ENCODE measurements at regions not wholly inside any gene's neighbourhood (a gene's known extent, or its start where the extent isn't known, plus 50 kb on each side); places are given as distances from the start of the nearest gene placed in this dataset.
"Not testable (repeated sequence)": the region's sequence is repeated elsewhere in the genome, so short reads cannot be mapped to it uniquely, and the experiment has no call there.

DNA sequence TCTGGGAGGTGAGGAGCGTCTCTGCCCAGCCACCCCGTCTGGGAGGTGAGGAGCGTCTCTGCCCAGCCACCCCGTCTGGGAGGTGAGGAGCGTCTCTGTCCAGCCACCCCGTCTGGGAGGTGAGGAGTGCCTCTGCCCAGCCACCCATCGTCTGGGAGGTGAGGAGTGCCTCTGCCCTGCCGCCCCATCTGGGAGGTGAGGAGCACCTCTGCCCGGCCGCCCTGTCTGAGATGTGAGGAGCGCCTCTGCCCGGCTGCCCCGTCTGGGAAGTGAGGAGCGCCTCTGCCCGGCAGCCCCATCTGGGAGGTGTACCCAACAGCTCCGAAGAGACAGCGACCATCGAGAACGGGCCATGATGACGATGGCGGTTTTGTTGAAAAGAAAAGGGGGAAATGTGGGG is 482.1 kb upstream of the GNPDA2 start:
- H3K36me3 ChIP-seq (ENCODE audit: control insufficient read depth, insufficient read depth, low read length); H3K4me1 ChIP-seq (ENCODE audit: control insufficient read depth, insufficient read depth, low read length); DNase-seq; H3K27ac ChIP-seq (ENCODE audit: low read length); H3K27me3 ChIP-seq (ENCODE audit: control insufficient read depth, insufficient read depth, low read length); H3K4me3 ChIP-seq (ENCODE audit: low read length); H3K9me3 ChIP-seq (replicated peaks; ENCODE audit: control insufficient read depth, low read depth, low read length): not testable (repeated sequence)
- 94% methylated on average over 15 of the region's 21 CpGs for WGBS (ENCODE audit: insufficient coverage)

DNA sequence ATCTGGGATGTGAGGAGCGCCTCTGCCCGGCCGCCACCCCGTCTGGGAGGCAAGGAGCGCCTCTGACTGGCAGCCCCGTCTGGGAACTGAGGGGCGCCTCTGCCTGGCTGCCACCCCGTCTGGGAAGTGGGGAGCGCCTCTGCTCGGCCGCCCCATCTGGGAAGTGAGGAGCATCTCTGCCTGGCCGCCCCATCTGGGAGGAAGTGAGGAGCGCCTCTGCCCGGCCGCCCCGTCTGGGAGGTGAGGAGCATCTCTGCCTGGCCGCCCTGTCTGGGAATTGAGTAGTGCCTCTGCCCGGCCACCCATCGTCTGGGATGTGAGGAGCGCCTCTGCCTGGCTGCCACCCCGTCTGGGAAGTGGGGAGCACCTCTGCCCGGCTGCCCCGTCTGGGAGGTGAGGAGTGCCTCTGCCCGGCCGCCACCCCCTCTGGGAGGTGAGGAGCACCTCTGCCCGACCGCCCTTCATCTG is 481.5 kb upstream of the GNPDA2 start:
- not testable (repeated sequence) for H3K4me1 ChIP-seq (ENCODE audit: control insufficient read depth, insufficient read depth, low read length); H3K9me3 ChIP-seq (replicated peaks; ENCODE audit: control insufficient read depth, low read depth, low read length); H3K27me3 ChIP-seq (ENCODE audit: control insufficient read depth, insufficient read depth, low read length); H3K36me3 ChIP-seq (ENCODE audit: control insufficient read depth, insufficient read depth, low read length); DNase-seq; H3K4me3 ChIP-seq (ENCODE audit: low read length); H3K27ac ChIP-seq (ENCODE audit: low read length)
- WGBS (ENCODE audit: insufficient coverage): 95% methylated on average over 23 of the region's 27 CpGs

DNA sequence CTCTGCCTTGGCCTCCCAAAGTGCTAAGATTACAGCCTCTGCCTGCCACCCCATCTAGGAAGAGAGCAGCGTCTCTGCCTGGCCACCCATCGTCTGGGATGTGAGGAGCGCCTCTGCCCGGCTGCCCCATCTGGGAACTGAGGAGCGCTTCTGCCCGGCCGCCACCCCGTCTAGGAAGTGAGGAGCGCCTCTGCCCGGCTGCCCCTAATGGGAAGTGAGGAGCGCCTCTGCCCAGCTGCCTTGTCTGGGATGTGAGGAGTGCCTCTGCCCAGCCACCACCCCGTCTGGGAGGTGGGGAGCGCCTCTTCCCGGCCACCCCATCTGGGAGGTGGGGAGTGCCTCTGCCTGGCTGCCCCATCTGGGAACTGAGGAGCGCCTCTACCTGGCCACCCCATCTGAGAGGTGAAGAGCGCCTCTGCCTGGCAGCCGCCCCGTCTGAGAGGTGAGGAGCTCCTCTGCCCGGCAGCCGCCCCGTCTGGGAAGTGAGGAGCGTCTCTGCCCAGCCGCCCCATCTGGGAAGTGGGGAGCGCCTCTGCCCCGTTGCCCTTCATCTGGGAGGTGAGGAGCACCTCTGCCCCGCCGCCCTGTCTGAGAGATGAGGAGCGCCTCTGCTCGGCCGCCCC is 481.0 kb upstream of the GNPDA2 start:
- 90% methylated on average over 22 of the region's 30 CpGs for WGBS (ENCODE audit: insufficient coverage)
- DNase-seq; H3K27ac ChIP-seq (ENCODE audit: low read length): not testable (repeated sequence)

DNA sequence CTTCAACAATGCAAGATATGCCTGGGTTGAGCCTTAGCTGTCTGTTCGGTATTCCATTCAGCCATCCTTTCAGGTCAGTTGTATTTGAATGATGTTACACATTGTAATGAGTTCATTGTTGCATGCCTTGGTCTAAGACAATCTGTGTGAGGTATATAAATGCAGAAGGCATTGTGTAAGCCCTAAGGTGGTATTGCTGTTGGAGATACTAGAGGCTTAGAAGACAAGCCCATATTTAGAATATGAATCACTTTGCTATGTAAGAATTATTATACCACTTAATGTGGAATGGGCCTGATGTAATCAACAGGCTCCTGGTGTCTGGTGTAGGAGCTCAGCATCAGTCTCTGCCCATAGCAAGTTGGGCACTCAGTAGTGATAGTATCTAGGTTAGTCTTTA is 473.4 kb upstream of the GNPDA2 start:
- Histone ChIP-seq H3K4me3 (ENCODE audit: low read length) (no peak overlapping the region), H3K4me1 (ENCODE audit: control insufficient read depth, insufficient read depth, low read length) (no peaks in the 10 kb centered on the region), H3K27ac (ENCODE audit: low read length) (no peak overlapping the region), H3K27me3 (ENCODE audit: control insufficient read depth, insufficient read depth, low read length) (no peaks in the 10 kb centered on the region), H3K36me3 (ENCODE audit: control insufficient read depth, insufficient read depth, low read length) (no peaks in the 10 kb centered on the region), H3K9me3 (replicated peaks; ENCODE audit: control insufficient read depth, low read depth, low read length) (no peaks in the 10 kb centered on the region)
- no peak for DNase-seq
- WGBS (ENCODE audit: insufficient coverage): 100% methylated on average over 1 of the region's 1 CpG

More for the DNA sequence above, 481.0 kb upstream of the GNPDA2 start:
- H3K36me3 ChIP-seq (ENCODE audit: control insufficient read depth, insufficient read depth, low read length); H3K4me1 ChIP-seq (ENCODE audit: control insufficient read depth, insufficient read depth, low read length); H3K9me3 ChIP-seq (replicated peaks; ENCODE audit: control insufficient read depth, low read depth, low read length); H3K27me3 ChIP-seq (ENCODE audit: control insufficient read depth, insufficient read depth, low read length); H3K4me3 ChIP-seq (ENCODE audit: low read length): not testable (repeated sequence)

DNA sequence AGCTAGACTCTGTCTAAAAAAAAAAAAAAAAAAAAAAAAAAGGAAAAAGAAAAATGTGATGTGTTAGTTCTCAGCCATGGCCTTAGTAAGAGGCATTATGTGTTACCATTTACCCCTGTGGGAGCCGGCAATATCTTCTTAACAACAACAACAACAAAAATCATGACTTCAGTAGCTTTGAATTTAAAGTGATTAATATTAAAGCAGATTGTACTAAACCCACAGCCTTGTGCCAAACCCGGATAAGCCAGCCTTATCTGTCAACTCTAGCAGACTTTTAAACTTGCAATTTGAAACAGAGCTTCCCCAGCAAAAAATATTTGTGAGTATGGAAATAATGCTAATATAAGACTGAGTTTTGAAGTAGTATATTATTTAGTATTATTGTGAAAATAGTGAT is 462.1 kb upstream of the GNPDA2 start:
- Histone ChIP-seq H3K9me3 (replicated peaks; ENCODE audit: control insufficient read depth, low read depth, low read length) (no peaks in the 10 kb centered on the region), H3K4me1 (ENCODE audit: control insufficient read depth, insufficient read depth, low read length) (no peaks in the 10 kb centered on the region), H3K27ac (ENCODE audit: low read length) (no peak overlapping the region), H3K4me3 (ENCODE audit: low read length) (no peak overlapping the region), H3K27me3 (ENCODE audit: control insufficient read depth, insufficient read depth, low read length) (no peaks in the 10 kb centered on the region), H3K36me3 (ENCODE audit: control insufficient read depth, insufficient read depth, low read length) (no peaks in the 10 kb centered on the region)
- WGBS (ENCODE audit: insufficient coverage): no CpG with 5 or more reads among the region's 2 CpGs
- no peak for DNase-seq

DNA sequence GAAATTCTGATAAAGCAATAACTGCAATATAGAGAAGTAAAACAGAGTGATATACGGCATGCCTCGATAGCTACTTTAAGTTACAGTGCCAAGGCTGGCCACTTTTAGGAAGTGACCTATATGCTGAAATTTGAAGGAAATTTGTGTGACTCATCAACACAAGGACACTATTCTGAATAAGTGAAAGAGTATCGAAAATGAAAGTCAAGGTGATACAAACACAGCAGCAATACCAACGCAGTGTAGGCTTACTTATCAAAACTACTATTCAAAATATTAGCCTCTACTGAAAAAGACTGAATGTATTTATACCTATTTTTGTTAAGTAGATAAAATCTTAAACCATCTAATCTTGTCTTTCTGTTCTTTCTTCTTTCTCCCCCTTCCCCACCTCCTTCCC is 459.9 kb upstream of the GNPDA2 start:
- Histone ChIP-seq H3K4me3 (ENCODE audit: low read length) (no peak overlapping the region), H3K9me3 (replicated peaks; ENCODE audit: control insufficient read depth, low read depth, low read length) (no peaks in the 10 kb centered on the region), H3K27me3 (ENCODE audit: control insufficient read depth, insufficient read depth, low read length) (no peaks in the 10 kb centered on the region), H3K4me1 (ENCODE audit: control insufficient read depth, insufficient read depth, low read length) (no peaks in the 10 kb centered on the region), H3K36me3 (ENCODE audit: control insufficient read depth, insufficient read depth, low read length) (no peaks in the 10 kb centered on the region), H3K27ac (ENCODE audit: low read length) (no peak overlapping the region)
- DNase-seq: no peak
- WGBS (ENCODE audit: insufficient coverage): 80% methylated on average over 2 of the region's 4 CpGs

DNA sequence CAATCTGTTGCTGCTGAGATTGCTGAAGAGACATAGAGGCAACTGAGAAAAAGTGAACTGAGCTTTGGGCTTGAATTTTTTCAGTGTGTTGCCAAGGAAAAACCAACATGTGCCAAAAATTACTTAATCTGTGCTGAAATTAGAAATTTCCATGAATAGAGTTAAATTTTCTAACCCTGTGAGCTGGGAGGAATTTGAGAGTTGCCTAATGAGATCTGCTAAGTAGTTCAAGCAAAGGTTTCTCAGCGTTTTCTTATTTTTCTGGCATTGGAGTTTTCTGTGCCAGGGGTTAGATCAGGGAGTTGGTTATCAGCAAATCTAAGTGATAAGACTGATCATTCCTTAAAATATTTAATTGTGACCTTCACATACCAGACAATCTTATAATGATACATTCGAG is 457.5 kb upstream of the GNPDA2 start:
- H3K27me3 ChIP-seq (ENCODE audit: control insufficient read depth, insufficient read depth, low read length): no peaks in the 10 kb centered on the region
- H3K4me3 ChIP-seq (ENCODE audit: low read length): no peak overlapping the region
- no peaks in the 10 kb centered on the region for H3K4me1 ChIP-seq (ENCODE audit: control insufficient read depth, insufficient read depth, low read length)
- H3K36me3 ChIP-seq (ENCODE audit: control insufficient read depth, insufficient read depth, low read length): no peaks in the 10 kb centered on the region
- DNase-seq: peak; percentile 10
- H3K9me3 ChIP-seq (replicated peaks; ENCODE audit: control insufficient read depth, low read depth, low read length): no peaks in the 10 kb centered on the region
- WGBS (ENCODE audit: insufficient coverage): no CpG with 5 or more reads among the region's 2 CpGs
- H3K27ac ChIP-seq (ENCODE audit: low read length): no peak overlapping the region

DNA sequence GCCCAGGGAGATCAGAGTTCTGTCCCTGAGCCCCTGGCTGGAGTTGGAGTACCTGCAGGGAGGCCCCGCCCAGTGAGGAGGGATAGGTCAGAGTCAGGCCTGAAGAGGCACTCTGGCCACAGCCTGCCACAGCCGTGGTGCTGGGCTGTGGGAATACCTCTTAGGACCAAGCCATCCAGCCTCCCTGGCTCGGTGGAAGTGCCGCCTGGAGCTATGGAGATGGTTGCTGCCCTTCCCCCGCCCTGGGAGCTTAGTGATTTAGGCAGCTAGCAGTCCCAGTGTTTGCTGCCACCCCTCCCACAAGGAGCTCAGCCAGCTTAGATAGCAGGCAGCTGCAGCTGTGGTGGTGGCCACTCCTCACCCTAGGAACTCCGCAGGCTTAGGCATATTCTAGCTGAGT is 446.3 kb upstream of the GNPDA2 start:
- no peak overlapping the region for H3K4me3 ChIP-seq (ENCODE audit: low read length)
- 88% methylated on average over 4 of the region's 6 CpGs for WGBS (ENCODE audit: insufficient coverage)
- H3K27ac ChIP-seq (ENCODE audit: low read length): no peak overlapping the region
- no peaks in the 10 kb centered on the region for H3K36me3 ChIP-seq (ENCODE audit: control insufficient read depth, insufficient read depth, low read length)
- DNase-seq: no peak
- no peaks in the 10 kb centered on the region for H3K27me3 ChIP-seq (ENCODE audit: control insufficient read depth, insufficient read depth, low read length)
- no peaks in the 10 kb centered on the region for H3K4me1 ChIP-seq (ENCODE audit: control insufficient read depth, insufficient read depth, low read length)
- peaks cover 2% of the 10 kb centered on the region for H3K9me3 ChIP-seq (replicated peaks; ENCODE audit: control insufficient read depth, low read depth, low read length)

DNA sequence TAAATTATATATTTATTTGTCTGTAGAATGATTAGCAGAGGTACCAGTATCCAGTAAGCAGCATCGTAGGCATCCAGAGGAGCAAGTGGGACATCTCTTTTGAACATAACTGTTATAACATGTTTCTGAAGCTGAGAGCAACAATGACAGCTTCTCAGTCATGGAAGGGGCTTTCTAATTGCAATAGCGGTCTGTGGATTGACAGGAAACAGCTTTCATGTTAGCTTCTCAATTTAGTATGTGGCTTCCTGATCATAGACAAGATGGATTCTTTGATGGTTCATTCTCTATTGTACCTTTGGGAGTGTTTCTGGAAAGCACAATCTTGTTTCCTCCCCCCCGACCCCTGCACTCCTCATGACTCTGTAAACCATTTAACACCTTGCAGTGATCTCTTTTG is 434.6 kb upstream of the GNPDA2 start:
- H3K9me3 ChIP-seq (replicated peaks; ENCODE audit: control insufficient read depth, low read depth, low read length): no peaks in the 10 kb centered on the region
- H3K27me3 ChIP-seq (ENCODE audit: control insufficient read depth, insufficient read depth, low read length): no peaks in the 10 kb centered on the region
- no peaks in the 10 kb centered on the region for H3K4me1 ChIP-seq (ENCODE audit: control insufficient read depth, insufficient read depth, low read length)
- WGBS (ENCODE audit: insufficient coverage): no CpG with 5 or more reads among the region's 3 CpGs
- no peak overlapping the region for H3K27ac ChIP-seq (ENCODE audit: low read length)
- no peaks in the 10 kb centered on the region for H3K36me3 ChIP-seq (ENCODE audit: control insufficient read depth, insufficient read depth, low read length)
- H3K4me3 ChIP-seq (ENCODE audit: low read length): no peak overlapping the region
- no peak for DNase-seq

DNA sequence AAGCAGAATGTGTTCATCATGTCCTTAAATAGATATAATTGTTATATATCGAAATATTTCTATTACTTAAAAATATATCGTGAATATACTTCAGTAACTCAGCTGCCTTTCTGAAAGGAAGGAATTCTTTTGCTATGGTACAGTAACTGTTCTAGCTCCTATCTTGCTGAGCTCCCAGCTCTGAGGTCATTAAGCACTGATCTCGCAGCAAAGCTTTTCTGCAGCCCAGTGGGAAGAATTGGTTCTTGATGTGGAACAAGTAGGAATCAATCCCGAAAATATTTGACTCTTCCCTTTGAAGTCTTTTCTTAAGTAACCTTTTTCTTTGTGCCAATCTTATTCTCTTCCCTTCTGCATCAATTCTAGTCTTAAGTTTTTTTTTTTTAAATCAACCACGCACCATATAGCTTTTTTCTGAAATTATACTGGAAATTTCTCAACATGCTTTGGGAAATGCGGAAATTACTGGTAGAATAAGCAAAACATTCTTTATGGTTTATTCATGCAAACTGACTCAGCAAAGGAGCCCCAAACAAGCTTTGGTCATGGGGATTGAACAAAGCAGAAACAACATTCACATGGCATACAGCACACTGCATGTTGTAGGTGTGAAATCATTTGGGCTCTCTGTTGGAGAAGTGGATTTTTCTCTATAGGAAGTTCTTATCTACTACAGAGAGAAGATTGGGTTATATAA is 428.9 kb upstream of the GNPDA2 start:
- DNase-seq: no peak
- no CpG with 5 or more reads among the region's 6 CpGs for WGBS (ENCODE audit: insufficient coverage)
- Histone ChIP-seq H3K27ac (ENCODE audit: low read length) (no peak overlapping the region), H3K4me3 (ENCODE audit: low read length) (no peak overlapping the region), H3K36me3 (ENCODE audit: control insufficient read depth, insufficient read depth, low read length) (no peaks in the 10 kb centered on the region), H3K4me1 (ENCODE audit: control insufficient read depth, insufficient read depth, low read length) (no peaks in the 10 kb centered on the region), H3K27me3 (ENCODE audit: control insufficient read depth, insufficient read depth, low read length) (no peaks in the 10 kb centered on the region), H3K9me3 (replicated peaks; ENCODE audit: control insufficient read depth, low read depth, low read length) (no peaks in the 10 kb centered on the region)

Measured in muscle of leg (tissue), 3 donors.